KOPT-K1 (cell line): ENCODE measurements at regions not wholly inside any gene's neighbourhood (a gene's known extent, or its start where the extent isn't known, plus 50 kb on each side); places are given as distances from the start of the nearest gene placed in this dataset.
"Not testable (repeated sequence)": the region's sequence is repeated elsewhere in the genome, so short reads cannot be mapped to it uniquely, and the experiment has no call there.

Experiments
- H3K27ac ChIP-seq: fragments of 200-600 bp; sonication (generic); 2 replicates; pipeline ENCODE4 v1.5.1; 2016; ENCODE audit warnings: antibody characterized with exemption, mild to moderate bottlenecking, low read depth, low read length; ENCODE audit not compliant: poor library complexity, severe bottlenecking
- H3K36me3 ChIP-seq: fragments of 200-600 bp; sonication (generic); 2 replicates; pipeline ENCODE4 v1.5.1; 2017; ENCODE audit warnings: antibody characterized with exemption, mild to moderate bottlenecking, low read length, moderate library complexity; ENCODE audit not compliant: insufficient read depth
- H3K9me3 ChIP-seq: fragments of 200-600 bp; sonication (generic); 2 replicates; pipeline ENCODE4 v1.5.1; 2017; ENCODE audit warnings: antibody characterized with exemption, low read length, mild to moderate bottlenecking; ENCODE audit not compliant: insufficient read depth, poor library complexity, severe bottlenecking

GRCh38 chrX:45633419-45633818, 432.7 kb upstream of the DIPK2B start:
- Histone ChIP-seq H3K9me3 (no peaks in the 10 kb centered on the region), H3K27ac (no peak overlapping the region)

GRCh38 chrX:45632506-45632905, 431.8 kb upstream of the DIPK2B start:
- no peaks in the 10 kb centered on the region for H3K9me3 ChIP-seq
- no peaks in the 10 kb centered on the region for H3K36me3 ChIP-seq
- H3K27ac ChIP-seq, result no peak overlapping the region

More at GRCh38 chrX:45633419-45633818, 432.7 kb upstream of the DIPK2B start:
- no peaks in the 10 kb centered on the region for H3K36me3 ChIP-seq

- Histone ChIP-seq H3K27ac (no peak overlapping the region), H3K9me3 (no peaks in the 10 kb centered on the region), H3K36me3 (no peaks in the 10 kb centered on the region)
Measured at GRCh38 chrX:45630078-45630477, 429.4 kb upstream of the DIPK2B start.

- Histone ChIP-seq H3K36me3 (no peaks in the 10 kb centered on the region), H3K9me3 (no peaks in the 10 kb centered on the region), H3K27ac (no peak overlapping the region)
Measured at GRCh38 chrX:45628041-45628440, 427.4 kb upstream of the DIPK2B start.

- no peaks in the 10 kb centered on the region for H3K9me3 ChIP-seq
- H3K27ac ChIP-seq, result no peak overlapping the region
- no peaks in the 10 kb centered on the region for H3K36me3 ChIP-seq
Measured at GRCh38 chrX:45623266-45623665, 422.6 kb upstream of the DIPK2B start.

- Histone ChIP-seq H3K36me3 (no peaks in the 10 kb centered on the region), H3K27ac (no peak overlapping the region), H3K9me3 (no peaks in the 10 kb centered on the region)
Measured at GRCh38 chrX:45622538-45622937, 421.9 kb upstream of the DIPK2B start.

- Histone ChIP-seq H3K9me3 (no peaks in the 10 kb centered on the region), H3K27ac (no peak overlapping the region), H3K36me3 (no peaks in the 10 kb centered on the region)
Measured at GRCh38 chrX:45622042-45622423, 421.4 kb upstream of the DIPK2B start.

GRCh38 chrX:45621376-45622041, 420.8 kb upstream of the DIPK2B start:
- H3K36me3 ChIP-seq, result no peaks in the 10 kb centered on the region
- H3K27ac ChIP-seq, result no peak overlapping the region
- no peaks in the 10 kb centered on the region for H3K9me3 ChIP-seq

GRCh38 chrX:45619290-45619689, 418.6 kb upstream of the DIPK2B start:
- no peaks in the 10 kb centered on the region for H3K36me3 ChIP-seq
- no peak overlapping the region for H3K27ac ChIP-seq
- H3K9me3 ChIP-seq, result no peaks in the 10 kb centered on the region

GRCh38 chrX:45615591-45615990, 414.9 kb upstream of the DIPK2B start:
- peaks cover 12% of the 10 kb centered on the region for H3K9me3 ChIP-seq
- H3K27ac ChIP-seq, H3K36me3 ChIP-seq: not testable (repeated sequence)

- H3K36me3 ChIP-seq, result no peaks in the 10 kb centered on the region
- no peak overlapping the region for H3K27ac ChIP-seq
- peaks cover 19% of the 10 kb centered on the region for H3K9me3 ChIP-seq
Measured at GRCh38 chrX:45614853-45615252, 414.2 kb upstream of the DIPK2B start.

GRCh38 chrX:45602151-45602550, 401.5 kb upstream of the DIPK2B start:
- Histone ChIP-seq H3K27ac (no peak overlapping the region), H3K9me3 (no peaks in the 10 kb centered on the region), H3K36me3 (no peaks in the 10 kb centered on the region)

GRCh38 chrX:45601052-45601451, 400.4 kb upstream of the DIPK2B start:
- no peaks in the 10 kb centered on the region for H3K36me3 ChIP-seq
- H3K27ac ChIP-seq, result no peak overlapping the region
- H3K9me3 ChIP-seq, result no peaks in the 10 kb centered on the region

- H3K27ac ChIP-seq, result no peak overlapping the region
- no peaks in the 10 kb centered on the region for H3K9me3 ChIP-seq
- H3K36me3 ChIP-seq, result no peaks in the 10 kb centered on the region
Measured at GRCh38 chrX:45598861-45599260, 398.2 kb upstream of the DIPK2B start.

GRCh38 chrX:45596188-45596808, 395.6 kb upstream of the DIPK2B start:
- Histone ChIP-seq H3K27ac (no peak overlapping the region), H3K9me3 (no peaks in the 10 kb centered on the region)

GRCh38 chrX:45592101-45592500, 391.4 kb upstream of the DIPK2B start:
- Histone ChIP-seq H3K9me3 (no peaks in the 10 kb centered on the region), H3K27ac (no peak overlapping the region), H3K36me3 (no peaks in the 10 kb centered on the region)

More at GRCh38 chrX:45596188-45596808, 395.6 kb upstream of the DIPK2B start:
- H3K36me3 ChIP-seq, result no peaks in the 10 kb centered on the region
